NAMALWA (cell line): ENCODE measurements at regions not wholly inside any gene's neighbourhood (a gene's known extent, or its start where the extent isn't known, plus 50 kb on each side); places are given as distances from the start of the nearest gene placed in this dataset.
"Not testable (repeated sequence)": the region's sequence is repeated elsewhere in the genome, so short reads cannot be mapped to it uniquely, and the experiment has no call there.

Experiments
- DNase-seq: peaks from one replicate; pipeline ENCODE4 v3.0.0-alpha.2; 2015; ENCODE audit warnings: low spot score

DNA sequence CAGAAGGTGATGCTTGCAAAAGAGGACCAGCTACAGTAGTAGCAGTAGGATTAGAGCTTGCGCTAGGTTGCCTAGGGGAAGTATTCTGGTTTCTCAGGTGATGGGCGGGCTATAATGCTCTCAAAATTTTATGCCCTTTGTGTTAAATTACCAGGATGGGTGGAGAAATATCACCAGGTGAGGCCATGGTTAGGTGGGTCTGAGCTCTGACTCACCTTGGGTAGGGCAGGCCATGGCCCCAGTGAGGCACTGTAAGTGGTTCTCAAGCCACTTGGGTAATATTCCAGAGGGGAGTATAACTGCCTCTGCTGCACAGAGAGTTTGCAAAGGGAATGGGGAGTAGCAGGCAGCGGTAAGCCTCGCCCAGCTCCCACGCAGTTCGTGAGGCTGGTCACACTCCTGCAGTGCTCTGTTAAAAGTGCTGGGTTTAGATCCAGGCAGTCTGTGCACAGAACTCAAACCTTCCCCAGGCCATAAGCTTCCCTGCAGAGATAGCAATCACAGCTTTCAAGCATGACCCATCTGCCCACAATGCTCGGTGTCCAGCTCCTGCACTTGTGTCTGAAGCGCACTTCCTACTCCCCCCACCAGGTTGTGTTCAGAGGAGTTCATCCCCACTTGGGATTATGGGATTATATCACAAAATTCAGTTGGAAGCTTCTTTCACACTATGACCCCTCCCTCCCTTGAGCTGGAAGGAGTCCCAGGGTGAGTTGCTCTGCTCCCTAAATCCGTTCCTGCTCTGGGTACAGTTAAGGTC lies 575.0 kb downstream of the CHSY3 start:
- no peak for DNase-seq

DNA sequence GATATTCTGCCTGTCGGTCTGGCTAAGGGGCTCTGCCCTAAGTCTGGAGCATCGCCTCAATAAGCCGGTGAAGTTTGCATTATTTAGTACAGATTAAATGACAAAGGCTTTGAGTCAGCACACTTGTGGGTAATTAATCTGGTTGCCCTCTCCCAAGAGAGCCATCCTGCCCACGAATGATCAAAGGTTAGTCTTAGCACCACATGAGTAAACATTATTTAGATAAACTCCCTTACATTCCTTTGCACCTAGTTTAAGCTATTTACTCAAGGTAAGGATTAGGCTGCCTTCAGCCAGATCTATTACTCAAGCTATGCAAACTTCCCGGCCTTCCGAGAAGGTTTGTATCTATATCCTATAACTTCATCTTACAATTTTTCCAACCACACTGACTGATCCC lies 572.1 kb downstream of the CHSY3 start:
- no peak for DNase-seq

GRCh38 chr5:130462516-130462915 lies 558.3 kb downstream of the CHSY3 start:
- DNase-seq = no peak

DNA sequence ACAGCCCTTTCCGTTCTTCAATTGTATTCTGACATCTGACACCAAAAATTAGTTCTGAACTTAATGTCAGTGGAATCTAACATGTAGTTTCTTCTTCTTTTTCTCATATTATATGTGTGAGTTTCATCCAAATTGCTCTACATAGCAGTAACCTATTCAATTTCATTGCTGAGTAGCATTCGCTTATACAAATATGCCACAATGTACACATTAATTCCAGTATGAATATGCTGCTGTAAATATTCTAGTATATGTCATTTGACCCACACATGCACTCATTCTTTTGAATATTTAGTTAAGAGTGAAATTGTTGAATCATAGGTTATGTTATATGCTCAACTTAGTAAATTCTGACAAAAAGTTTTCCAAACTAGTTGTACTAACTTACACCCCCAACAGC lies 550.9 kb downstream of the CHSY3 start:
- no peak for DNase-seq

- DNase-seq = no peak
These were observed 548.5 kb downstream of the CHSY3 start for GRCh38 chr5:130452744-130453143.

DNA sequence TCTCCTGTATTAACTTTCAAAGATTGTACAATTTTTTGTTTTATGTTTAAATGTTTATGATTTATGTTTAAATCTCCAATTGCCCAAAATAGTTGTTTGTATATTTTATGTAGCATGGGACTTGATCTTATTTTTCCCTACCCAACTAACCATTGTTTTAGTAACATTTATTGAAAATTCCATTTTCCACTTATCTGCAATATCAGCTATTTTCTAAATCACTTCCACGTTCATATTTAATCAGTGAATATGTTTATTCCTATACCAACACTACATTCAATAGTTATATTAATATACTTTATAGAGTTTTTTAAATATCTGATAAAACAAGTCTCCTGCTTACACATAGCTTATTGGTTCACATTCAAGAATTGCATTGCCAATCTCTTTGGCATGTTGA lies 532.2 kb downstream of the CHSY3 start:
- no peak for DNase-seq

- DNase-seq = no peak
These were observed 523.1 kb downstream of the CHSY3 start for GRCh38 chr5:130427222-130427955.

DNA sequence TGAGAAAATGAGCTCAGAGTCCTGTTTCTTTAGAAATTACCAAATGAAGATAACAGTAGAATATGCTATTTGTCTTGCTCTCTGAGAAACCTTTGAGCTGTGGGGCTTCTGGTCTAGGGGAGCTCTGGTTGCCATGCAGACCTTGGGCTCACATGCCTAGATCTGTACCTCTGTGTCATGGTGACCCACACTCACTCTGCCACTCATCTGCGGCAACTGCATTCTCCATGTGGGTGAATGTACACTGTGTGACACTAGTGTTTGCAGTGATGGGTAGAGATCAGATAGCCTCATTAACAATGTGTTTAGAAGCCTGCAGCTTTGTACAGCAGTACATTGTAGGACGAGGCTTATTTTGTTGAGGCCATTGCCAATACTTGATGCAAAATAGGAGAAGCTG lies 521.2 kb downstream of the CHSY3 start:
- DNase-seq = no peak

GRCh38 chr5:130424341-130424740 lies 520.1 kb downstream of the CHSY3 start:
- DNase-seq = no peak

GRCh38 chr5:130402906-130403305 lies 498.6 kb downstream of the CHSY3 start:
- no peak for DNase-seq

DNA sequence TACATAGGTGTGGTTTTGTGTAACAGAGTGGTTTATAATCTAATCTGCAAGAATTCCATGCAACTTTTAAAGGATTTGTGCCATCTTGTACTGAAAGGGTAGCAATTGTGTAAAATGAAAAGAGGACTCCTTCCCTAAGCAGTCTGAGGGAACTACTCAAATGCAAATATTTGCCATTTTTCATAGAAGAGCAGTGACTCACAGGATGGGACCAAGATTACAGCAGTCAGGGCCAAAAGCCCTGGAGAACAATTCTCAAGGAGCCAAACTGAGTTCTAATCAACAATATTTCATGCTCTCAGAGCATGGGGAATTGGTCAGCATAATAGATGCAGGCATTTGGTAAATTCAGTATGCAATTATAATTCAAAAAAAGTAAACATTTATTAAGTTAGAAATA lies 495.8 kb downstream of the CHSY3 start:
- DNase-seq = no peak

- no peak for DNase-seq
These were observed 494.6 kb downstream of the CHSY3 start for GRCh38 chr5:130398825-130399224.

- DNase-seq = not testable (repeated sequence)
These were observed 493.5 kb downstream of the CHSY3 start for GRCh38 chr5:130397727-130398126.

DNA sequence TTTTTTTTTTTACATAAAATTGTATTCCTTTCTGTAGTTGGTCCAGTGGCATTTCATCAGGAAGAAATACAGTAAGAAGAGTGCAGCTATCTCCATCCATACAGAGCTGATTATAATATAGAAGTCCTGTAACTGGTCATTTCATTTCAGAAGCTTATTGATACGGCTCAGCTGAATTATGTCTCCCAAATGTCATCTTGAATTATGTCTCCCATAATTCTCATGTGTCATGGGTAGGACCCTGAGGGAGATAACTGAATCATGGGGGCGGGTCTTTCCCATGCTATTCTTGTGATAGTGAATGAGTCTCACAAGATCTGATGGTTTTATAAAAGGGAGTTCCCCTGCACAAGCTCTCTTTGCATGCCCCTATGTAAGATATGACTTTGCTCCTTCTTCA lies 492.9 kb downstream of the CHSY3 start:
- no peak for DNase-seq

DNA sequence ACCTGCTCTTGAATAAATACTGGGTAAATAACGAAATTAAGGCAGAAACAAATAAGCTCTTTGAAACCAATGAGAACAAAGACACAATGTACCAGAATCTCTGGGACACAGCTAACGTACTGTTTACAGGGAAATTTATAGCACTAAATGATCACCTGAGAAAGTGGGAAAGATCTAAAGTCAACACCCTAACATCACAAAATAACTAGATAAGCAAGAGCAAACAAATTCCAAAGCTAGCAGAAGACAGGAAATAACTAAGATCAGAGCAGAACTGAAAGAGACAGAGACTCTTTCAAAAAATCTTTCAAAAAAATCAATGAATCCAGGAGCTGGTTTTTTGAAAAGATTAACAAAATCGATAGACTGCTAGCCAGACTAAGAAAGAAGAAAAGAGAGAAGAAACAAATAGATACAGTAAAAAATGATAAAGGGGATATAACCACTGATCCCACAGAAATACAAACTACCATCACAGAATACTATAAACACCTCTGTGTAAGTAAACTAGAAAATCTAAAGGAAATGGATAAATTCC lies 487.5 kb downstream of the CHSY3 start:
- not testable (repeated sequence) for DNase-seq

- no peak for DNase-seq
These were observed 481.9 kb downstream of the CHSY3 start for GRCh38 chr5:130386155-130386554.

GRCh38 chr5:130385656-130386055 lies 481.4 kb downstream of the CHSY3 start:
- DNase-seq = no peak

- DNase-seq = no peak
These were observed 461.7 kb downstream of the CHSY3 start for GRCh38 chr5:130365956-130366355.

DNA sequence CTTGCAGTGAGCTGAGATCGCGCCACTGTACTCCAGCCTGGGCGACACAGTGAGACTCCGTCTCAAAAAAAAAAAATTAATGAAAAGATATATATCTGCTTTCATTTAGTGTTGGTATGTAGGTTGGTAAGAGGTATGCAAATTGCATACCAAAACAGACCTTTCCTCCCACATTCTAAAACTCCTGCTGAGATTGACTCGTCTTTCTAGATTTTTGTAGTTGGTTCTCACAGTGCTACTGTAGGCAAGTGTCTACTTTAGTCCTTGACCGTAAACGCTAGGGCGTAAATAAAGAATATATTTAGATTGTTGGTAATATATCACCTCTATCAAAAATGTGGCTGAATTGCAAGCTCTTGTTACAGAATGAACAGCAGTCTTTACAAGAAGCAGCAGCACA lies 445.9 kb downstream of the CHSY3 start:
- no peak for DNase-seq

- DNase-seq = no peak
These were observed 433.1 kb downstream of the CHSY3 start for GRCh38 chr5:130337179-130337888.

DNA sequence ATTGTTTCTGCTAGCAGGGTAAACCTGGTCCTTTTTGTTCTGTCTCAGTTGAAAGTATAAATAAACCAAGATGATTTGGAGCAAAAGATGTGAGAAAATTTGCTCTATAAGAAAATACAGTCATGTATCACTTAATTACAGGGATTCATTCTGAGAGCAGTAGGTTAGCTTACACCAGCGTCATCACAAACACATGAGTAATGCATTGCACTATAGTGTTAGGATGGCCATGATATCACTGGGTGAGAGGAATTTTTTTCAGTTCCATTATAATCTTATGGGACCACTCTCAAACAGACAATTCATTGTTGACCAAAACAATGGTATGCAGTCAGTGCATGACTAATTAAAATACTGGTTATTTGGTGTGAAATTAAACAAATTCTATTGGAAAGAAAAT lies 430.9 kb downstream of the CHSY3 start:
- no peak for DNase-seq

DNA sequence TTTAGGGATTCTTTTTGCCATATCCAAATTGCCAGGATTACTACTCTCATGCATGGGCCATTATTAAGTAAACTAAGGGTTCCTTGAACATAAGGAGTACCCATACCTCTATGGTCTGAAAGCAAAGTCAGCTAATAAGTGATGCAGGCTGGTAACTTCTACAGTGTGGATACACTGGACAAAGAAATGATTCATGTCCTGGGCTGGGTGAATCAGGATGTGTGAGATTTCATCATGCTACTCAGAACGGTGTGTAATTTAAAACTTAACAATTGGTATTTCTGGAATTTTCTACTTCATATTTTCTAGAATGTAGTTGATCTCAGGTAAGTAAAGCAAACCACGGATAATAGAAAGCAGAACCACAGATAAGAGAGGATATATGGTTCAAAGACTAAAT lies 428.8 kb downstream of the CHSY3 start:
- no peak for DNase-seq

GRCh38 chr5:130331332-130331731 lies 427.1 kb downstream of the CHSY3 start:
- DNase-seq = no peak
